Thyroid gland (tissue), 4 donors: ENCODE measurements at regions not wholly inside any gene's neighbourhood (a gene's known extent, or its start where the extent isn't known, plus 50 kb on each side); places are given as distances from the start of the nearest gene placed in this dataset.

Experiments used
- POLR2A ChIP-seq, 2 donors: fragments of 450-650 bp; IDR thresholded peaks; one replicate each; pipeline ENCODE4 v1.6.1; 2017; ENCODE audit warnings: antibody characterized with exemption in 2 of 2, mild to moderate bottlenecking in 2 of 2, moderate library complexity in 1 of 2
- TF ChIP-seq, protein P1 (sequence below), 6 experiments: fragments of 200-600 bp in 3 of 6; fragments of 450-650 bp in 3 of 6; sonication (generic) in 3 of 6; IDR thresholded peaks; one replicate each; pipeline ENCODE4 v1.5.1; 2016 to 2019; ENCODE audit warnings: antibody characterized with exemption in 6 of 6, mild to moderate bottlenecking in 2 of 6, inconsistent platforms in 1 of 6, moderate library complexity in 1 of 6

DNA sequence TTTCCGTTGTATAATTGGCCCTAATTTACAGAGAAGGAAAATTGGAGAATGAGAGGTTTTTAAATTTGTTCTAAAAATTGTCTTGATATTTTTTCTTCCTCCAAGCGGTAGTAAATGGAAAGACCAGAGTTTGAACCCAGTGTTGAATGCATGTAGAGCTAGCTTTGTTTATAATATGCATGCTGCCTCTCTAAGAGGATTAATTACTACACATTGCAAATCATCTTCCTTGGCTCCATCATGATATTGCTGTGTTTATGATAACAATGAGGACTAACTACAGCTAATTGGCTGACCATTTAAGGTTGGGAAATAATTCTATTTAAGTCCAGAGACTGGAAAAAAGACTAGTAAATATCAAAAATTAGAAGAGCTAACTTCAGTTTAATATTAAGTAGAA, 338.5 kb downstream of the PLK2 start:
- TF ChIP-seq, protein P1, sequence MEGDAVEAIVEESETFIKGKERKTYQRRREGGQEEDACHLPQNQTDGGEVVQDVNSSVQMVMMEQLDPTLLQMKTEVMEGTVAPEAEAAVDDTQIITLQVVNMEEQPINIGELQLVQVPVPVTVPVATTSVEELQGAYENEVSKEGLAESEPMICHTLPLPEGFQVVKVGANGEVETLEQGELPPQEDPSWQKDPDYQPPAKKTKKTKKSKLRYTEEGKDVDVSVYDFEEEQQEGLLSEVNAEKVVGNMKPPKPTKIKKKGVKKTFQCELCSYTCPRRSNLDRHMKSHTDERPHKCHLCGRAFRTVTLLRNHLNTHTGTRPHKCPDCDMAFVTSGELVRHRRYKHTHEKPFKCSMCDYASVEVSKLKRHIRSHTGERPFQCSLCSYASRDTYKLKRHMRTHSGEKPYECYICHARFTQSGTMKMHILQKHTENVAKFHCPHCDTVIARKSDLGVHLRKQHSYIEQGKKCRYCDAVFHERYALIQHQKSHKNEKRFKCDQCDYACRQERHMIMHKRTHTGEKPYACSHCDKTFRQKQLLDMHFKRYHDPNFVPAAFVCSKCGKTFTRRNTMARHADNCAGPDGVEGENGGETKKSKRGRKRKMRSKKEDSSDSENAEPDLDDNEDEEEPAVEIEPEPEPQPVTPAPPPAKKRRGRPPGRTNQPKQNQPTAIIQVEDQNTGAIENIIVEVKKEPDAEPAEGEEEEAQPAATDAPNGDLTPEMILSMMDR (IDR thresholded peaks at IDR 0.05), result no peak
- TF ChIP-seq POLR2A (IDR thresholded peaks at IDR 0.05), result no peak
